HG03521 (cell line): ENCODE measurements at regions not wholly inside any gene's neighbourhood (a gene's known extent, or its start where the extent isn't known, plus 50 kb on each side); places are given as distances from the start of the nearest gene placed in this dataset.
A peak's percentile ranks its signal among the peaks of the same experiment; 100 is the strongest.

Experiments
- ATAC-seq: cut with Tn5 transposase; IDR thresholded peaks from one replicate; pipeline ENCODE4 v1.9.1; 2021; ENCODE audit warnings: mild to moderate bottlenecking, moderate library complexity; ENCODE audit not compliant: unreplicated experiment

DNA sequence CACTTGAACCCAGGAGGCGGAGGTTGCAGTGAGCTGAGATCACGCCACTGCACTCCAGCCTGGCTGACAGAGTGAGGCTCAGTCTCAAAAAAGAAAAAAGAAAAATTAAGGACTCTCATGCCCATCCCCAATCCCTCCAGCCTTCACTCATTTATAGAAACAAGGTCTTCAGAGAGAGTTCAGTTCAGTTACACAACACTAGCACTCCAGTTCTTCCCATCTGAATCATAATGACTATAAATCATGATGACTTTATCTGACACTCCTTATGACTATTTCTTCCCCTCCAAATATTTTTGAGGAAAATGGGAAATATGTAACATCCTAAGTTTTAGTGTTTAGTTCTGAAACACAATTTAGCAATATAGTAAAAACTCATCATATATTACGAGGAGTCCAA lies 107.4 kb upstream of the LSM8 start:
- no peak for ATAC-seq

DNA sequence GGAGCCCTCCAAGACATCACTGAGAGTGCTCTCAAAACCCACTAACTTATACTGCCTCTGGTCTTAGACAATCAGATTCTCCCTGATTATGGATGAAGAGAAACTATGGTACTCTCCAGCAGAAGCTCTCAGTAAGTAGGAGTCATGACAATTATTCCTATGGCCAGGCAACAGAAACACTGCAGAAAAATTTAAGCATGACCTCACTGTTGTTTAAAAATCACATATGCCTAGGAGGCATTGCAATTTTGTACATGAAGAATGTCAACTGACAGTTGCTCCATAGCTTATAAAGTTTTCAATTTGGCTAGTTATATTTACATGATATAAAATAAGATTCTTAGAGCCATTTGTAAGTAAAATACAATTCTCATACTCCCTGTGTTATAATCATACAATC lies 105.9 kb upstream of the LSM8 start:
- ATAC-seq = no peak

DNA sequence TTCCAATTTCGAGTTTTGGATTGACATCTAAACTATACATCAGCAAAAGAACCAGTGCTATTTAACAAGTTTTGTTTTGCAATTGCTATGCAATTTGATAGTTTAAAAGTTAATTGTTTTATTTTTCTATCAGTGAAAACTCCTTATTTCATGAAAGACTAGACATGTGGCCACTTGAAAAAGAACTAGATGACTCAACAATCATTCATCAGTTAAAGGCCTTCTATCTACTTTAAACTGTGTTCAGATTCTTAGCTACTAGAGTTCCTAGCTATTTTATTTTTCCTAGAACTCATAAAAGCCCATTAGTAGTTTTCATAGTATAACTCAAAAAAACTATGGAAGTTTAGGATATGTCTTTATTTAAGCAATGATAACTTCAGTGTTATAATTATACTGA lies 104.6 kb upstream of the LSM8 start:
- no peak for ATAC-seq

GRCh38 chr7:118080947-118081346 lies 103.0 kb upstream of the LSM8 start:
- ATAC-seq = peak; percentile 84

DNA sequence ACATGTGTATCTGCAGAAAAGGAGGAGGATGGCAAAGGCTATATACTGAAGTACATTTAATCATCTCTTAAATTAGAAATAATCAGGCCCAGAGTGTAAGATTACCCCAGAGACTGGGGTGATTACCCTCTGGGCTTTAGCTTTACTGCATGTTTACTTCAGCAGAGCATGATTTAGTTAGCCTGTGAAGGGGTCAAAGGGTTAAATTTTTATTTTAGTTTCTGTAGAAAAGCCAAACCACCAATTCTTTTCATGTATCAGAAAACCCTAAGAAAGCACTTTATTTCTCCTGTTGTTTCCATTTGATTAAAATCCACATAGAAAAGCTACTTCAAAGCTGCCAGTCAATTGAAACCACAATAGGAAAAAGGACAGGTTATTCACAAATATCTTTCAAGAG lies 101.5 kb upstream of the LSM8 start:
- no peak for ATAC-seq

- no peak for ATAC-seq
Observed at GRCh38 chr7:118085000-118085399, 99.0 kb upstream of the LSM8 start.

DNA sequence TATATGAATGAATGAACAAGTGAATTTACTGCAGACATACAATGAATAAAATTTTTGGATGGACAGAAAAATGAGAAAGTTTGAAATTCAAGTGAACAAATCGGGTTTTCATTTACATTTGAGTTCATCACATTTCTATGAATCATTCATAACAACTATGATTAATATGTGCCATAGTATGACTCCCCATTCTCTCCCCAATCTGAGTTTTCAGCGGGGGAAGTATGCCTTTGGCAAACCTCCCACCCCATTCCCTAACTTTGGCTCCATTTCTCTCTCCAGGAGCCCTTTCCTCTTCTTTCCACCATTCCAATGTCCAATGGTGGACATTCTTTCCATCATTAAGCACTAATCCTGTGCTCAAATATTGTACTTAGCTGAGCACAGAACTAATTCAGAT lies 96.8 kb upstream of the LSM8 start:
- no peak for ATAC-seq

DNA sequence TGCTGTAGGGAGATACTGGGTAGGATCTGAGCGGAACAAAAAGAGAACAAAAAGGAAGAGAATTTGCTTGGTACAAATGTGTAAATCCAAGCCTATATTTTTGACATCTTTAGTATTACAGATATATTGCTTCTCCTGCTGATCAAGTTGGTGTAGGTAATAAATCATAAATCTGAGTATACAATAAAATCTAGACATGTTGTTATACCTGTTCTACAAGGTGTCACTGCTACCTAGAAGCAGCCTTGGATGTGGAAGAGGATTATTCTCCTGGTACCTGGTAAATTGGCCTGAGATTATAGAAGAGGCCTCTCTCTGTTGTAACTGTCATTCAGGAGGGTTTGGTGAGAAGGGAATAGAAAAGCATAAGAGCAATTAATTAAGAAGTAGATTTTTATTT lies 89.9 kb upstream of the LSM8 start:
- no peak for ATAC-seq

DNA sequence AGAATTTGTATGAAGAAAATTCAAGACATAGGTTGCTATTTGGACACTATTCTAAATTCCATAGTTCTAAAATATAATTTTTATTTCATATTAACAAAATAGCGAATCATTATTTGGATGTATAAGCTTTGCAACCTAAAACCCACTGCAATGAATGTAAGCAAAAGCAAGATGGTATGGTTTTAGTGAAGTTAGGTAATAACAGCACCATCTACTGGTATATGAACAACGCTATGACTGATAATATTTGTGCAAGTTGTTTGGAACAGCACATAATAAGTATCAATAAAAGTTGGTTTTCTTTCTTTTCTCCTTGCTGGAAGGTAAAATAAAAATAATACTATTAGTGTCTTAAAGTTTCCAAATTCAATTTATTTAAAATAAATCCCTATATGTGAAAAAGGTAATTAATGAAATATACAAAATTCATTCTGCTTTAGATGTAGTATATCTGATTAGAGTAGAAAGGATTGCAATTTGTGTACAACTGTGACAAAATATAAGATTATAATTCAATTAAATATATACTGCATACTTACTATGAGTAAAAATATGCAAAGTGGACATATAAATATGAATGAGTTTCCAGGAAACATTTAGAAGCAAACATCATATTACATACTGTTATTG lies 79.0 kb upstream of the LSM8 start:
- no peak for ATAC-seq

DNA sequence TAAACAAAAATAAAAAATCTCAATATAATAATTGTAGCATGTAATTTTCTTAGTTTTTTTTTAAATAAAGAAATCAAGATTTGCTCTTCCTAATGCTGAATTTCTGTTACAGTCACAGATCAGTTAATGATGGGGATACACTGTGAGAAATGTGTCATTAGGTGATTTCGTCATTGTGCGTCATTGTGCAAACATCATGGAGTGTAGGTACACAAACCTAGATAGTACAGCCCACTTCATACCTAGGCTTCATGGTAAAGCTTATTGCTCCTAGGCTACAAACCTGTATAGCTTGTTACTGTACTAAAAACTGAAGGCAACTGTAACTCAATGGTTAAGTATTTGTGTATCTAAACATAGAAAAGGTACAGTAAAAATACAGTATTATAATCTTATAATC lies 74.4 kb upstream of the LSM8 start:
- no peak for ATAC-seq

DNA sequence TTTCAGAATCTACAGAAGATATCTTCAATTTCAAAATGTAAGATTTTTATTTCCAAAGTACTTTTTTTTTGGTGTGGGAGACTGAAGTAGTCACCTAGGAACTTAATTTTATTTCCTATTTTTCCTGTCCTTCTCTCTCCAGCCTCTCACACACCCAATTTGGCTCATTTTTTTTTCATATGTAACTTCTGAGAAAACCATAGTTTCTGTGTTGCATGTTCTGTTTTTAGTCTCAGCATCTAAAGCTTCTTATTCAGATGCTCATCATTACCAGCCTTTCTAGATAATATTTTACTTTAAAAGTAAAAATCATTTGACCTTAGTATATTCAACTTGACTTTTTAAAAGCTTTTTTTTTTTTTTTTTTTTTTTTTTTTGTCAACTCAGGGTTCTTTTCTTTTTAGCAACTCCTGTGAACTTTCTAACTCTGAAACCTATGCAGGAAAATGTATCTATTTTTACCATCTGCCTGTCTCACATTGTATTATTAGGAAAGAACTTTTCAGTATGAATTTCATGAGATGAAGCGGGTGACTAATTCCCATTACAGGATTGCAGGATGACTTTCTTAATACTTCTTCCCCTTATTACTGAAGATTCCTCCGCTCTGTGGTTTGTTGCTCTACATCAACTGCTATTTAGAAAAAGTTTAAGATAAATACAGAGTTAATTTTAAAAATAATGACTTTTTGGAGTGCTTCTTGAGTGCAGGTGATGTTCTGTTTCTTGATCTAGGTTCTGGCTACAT lies 73.6 kb upstream of the LSM8 start:
- ATAC-seq = no peak

DNA sequence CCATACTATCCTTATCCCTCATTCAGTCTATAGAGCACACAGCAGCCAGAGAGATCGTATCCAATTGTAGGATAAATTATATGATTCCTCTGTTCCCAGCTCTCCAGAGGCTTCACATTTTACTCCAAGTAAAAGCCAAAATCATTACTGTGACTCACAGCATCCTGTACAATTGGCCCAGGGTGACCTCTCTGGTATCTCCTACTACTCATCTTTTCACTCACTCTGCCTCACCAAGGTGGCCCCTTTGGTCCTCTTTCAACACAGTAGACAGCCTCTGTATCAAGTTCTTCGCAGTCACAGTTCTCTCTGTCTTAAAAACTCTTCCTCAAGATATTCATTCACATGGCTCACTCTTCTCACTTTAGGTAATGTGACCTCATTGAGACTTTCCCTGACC lies 72.6 kb upstream of the LSM8 start:
- no peak for ATAC-seq

DNA sequence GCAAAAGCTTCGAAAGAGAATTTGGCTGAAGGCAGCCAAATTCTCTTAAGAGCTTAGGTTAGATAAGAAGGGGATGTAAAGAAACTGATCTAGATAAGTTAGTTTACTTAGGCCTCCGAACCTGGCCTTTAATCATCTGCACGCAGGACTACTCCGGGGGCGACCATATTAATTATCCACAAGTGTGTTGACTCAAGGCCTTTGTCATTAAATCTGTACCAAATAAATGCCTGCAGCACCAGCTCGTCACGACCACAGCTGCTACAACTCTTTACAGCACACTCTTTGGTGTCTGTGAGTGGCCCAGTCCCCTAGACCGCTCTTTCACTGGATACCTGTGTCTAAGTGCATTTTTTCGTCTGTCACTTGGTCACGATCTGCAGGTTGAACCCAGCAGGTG lies 69.8 kb upstream of the LSM8 start:
- ATAC-seq = no peak

DNA sequence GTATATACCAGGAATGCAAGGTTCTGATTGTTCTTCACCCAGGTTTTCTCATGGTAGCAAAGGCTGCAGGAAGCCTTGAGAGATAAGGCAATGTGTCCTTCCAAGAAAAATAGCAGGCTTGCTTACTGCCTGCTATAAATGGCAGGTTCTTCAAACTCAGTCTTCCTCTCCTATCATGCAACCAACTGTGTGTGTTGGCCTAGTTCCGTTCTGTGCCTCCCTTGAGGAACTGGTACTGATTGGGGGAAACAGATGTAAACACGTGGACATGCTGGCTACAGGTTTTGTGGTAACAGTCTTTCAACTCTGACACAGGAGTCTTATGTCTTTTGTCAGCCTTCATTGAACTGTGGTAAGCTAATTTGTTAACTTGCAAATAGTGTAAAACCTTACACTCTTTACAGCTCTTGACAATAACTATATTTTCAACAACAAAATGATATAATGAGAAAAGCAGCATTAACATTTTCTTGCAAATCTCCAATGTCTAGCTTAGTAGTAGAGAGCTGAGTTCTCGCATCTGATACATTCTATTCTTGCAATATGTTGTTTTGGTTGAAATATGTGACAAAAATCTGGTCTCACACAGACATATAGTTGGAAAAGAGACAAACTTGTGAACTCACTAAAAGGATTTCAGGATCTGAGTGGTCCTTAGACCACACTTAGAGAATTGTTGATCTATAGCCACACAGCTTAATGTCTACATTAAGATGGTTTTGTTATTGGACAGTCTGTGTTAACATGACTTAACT lies 54.7 kb upstream of the LSM8 start:
- ATAC-seq = no peak

GRCh38 chr7:118132764-118133163 lies 51.2 kb upstream of the LSM8 start:
- no peak for ATAC-seq
